GM19193 (cell line): ENCODE measurements at regions not wholly inside any gene's neighbourhood (a gene's known extent, or its start where the extent isn't known, plus 50 kb on each side); places are given as distances from the start of the nearest gene placed in this dataset.

ENCODE experiments used
- POLR2A ChIP-seq: IDR thresholded peaks from 4 replicates; pipeline ENCODE4 v1.6.1; 2011; ENCODE audit not compliant: insufficient read depth, insufficient read length; ENCODE audit errors: extremely low read depth

- no peak for TF ChIP-seq POLR2A
Measured at GRCh38 chr6:26278536-26278935, 86.5 kb upstream of the BTN3A2 start.

GRCh38 chr6:26280407-26280806 lies 84.6 kb upstream of the BTN3A2 start:
- TF ChIP-seq POLR2A: no peak

DNA sequence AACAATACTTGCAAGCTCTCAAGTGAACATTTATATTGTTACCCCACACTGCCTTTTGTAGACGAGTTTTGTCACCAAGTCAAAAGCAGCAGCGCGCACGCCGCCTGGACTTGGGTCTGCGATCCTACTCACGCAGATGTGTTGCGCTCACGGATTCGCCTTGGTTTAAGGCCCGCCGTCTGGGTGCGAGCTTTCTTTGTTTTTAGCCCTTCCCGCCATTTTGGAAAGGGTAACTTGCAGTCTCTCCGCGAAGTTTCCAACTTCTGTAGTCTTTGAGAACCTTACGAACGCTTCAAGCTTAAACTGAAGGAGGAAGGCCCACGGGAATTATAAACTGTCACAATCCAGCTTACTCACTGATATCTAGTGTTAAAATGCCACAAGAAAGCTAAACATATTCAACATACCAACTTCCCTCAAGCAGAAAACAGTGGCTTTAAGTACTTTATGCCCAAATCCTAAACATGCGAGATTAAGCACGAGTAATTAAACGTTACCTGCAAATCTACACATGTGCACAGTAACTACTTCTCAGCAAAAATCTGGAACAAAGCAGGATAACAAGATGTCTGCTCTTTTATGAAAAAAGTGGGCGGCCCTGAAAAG lies 80.4 kb upstream of the BTN3A2 start:
- TF ChIP-seq POLR2A: no peak

DNA sequence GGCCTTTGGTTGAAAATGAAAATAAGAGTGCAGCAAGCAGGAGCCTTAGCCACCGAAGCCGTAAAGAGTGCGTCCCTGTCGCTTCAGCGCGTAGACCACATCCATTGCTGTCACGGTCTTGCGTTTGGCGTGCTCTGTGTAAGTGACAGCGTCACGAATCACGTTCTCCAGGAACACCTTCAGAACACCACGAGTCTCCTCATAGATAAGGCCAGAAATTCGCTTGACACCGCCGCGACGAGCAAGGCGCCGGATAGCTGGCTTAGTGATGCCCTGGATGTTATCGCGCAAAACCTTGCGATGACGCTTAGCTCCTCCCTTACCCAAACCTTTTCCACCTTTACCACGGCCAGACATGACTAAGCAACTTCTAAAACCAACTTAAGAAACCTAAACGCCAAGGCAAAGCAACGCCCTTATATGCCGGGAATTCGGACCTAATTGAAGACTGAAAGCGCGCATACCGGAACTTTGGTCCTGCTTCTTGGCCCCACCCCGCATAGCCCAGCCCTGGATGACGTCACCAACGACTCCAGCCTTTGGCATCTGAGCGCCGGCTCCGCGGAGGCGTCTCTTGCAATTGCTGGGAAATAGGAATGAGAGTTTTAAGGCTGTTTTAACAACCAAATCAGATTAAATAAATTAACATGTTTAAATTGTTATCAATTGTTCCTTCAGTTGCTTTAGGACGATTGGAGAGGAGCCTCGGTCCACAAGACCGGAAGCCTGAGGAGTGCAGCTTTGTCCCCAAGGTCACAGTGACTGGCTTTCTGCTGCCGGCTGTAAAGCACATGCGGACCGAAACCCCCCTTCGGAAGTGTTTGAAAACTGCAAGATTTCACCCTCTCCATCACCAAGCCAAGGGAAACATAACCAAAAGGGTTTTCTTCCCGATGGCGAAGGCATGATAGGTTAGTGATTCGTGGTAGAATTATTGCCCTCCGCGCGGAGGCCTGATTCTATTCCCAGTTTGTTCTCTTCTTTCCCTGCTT lies 79.6 kb upstream of the BTN3A2 start:
- TF ChIP-seq POLR2A: peak; percentile 99

DNA sequence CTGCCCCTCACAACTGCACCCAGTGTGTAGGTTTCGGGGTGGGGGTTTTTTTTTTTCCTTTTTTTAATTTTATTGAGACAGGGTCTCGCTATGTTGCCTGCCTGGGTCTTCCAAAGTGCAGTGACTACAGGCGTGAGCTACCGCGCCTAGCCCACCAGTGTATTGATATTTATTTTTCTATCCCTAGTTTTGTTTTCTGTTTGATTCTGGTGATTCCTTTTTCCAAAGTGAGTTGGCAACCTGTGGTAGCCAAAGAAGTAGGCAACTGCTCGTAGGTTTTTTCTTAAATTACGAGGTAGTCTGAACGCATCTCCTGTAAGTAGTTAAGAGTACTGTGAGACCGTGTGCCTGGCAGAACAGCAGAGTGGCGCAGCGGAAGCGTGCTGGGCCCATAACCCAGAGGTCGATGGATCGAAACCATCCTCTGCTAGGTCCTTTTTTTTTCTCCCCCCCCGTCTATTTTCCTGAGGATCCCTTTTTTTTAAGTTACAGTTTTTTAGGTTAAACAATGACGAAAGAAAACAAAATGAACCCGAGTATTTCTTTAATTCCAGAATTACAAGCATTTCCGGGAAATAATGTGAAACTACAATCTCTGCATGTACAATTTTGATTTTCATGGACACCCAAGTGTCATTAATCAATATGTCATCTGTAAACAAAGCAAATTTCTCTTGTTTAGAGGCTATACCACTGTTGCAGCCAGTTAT lies 78.7 kb upstream of the BTN3A2 start:
- no peak for TF ChIP-seq POLR2A

GRCh38 chr6:26288155-26288554 lies 76.8 kb upstream of the BTN3A2 start:
- TF ChIP-seq POLR2A: no peak

GRCh38 chr6:26290941-26291340 lies 74.1 kb upstream of the BTN3A2 start:
- TF ChIP-seq POLR2A: no peak

- TF ChIP-seq POLR2A: no peak
Measured at GRCh38 chr6:26292709-26293108, 72.3 kb upstream of the BTN3A2 start.

- no peak for TF ChIP-seq POLR2A
Measured at GRCh38 chr6:26294302-26294701, 70.7 kb upstream of the BTN3A2 start.

DNA sequence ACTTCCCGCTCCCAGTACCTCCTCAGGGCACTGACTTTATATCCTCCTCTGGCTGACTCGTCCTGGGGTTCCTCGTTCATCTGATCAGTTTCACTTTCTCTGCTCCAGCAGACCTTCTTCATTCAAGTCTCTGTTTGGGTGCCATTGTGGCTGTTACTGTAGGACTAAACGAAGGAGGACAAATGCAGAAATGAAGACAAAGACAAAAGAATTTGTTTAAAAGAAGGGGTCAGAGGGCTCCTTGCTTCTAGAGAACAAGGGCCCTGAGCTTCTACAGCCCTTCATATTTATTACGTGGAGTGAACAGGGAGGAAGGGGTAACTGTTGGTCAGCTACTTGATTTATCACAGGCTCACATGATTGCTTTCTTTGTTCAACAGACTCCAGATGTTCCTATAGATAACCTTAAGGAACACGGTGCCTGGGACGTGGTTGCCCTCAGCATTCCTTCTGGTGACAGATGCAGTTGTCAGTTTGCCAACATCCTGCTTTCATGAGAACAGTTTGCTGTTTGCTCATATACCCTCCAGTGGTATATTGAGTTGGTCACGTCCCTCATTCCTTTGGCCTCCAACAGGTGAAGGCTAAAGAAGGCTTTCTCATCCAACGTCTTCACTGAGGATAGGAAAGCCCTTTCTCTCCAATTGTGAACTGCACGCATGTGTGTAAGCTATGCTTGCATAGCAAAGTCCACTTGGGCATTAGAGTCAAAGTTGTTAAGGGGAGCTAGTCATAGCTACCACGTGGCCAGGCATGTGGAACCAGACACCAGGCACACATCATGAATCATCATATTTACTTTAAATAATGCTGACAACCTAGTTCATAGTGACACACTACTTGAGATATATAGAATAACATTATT lies 69.1 kb upstream of the BTN3A2 start:
- no peak for TF ChIP-seq POLR2A

DNA sequence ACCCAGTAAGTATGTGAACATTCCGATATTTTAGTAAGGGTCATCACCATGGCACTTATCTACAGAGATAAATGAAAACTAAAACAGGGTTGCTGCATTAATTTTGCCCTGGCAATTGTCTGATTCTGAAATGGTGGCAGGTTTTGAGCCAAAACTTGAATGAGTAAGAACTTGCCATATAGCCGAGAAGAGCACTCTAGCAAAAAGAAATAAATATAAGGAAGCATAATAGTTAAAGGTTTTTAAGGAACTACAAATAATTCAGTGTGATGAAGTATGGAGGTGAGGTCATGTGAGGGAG lies 68.5 kb upstream of the BTN3A2 start:
- no peak for TF ChIP-seq POLR2A

DNA sequence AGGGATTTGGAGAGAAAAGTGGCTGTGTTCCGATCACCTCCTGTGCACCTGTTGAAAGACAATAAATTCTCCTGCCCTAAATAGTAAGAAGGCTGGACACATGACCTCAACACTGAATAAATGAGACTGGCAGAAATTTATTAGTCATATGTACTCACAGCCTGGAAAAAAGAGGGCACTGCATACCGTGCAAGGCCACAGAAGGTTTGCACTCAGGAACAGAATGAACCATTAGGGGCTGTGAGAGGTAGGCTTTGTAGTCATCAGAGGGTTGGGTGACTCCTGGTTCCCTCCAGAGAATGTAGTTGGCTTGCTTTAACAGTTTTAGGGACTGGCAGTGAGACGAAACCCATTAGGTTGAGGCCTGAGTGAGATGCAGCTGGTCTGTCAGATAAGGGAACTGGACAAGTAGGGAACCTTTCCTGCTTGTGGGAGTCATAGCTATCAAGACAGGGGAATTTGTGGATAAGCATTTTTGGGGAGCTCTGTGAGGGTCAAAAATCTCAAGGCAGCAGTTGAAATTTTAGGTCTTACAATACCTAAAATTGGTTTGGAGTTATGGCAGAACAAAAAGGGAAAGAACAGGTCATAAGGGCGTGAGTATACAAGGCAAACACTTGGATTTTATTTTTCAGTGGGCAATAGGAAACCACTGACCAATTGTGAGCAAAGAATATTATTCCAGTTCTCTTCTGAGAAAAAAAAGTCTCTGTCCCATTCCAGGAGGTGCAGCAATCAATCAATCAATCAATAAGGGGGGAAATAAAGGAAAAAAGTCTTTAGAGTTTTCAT lies 67.9 kb upstream of the BTN3A2 start:
- TF ChIP-seq POLR2A: no peak

DNA sequence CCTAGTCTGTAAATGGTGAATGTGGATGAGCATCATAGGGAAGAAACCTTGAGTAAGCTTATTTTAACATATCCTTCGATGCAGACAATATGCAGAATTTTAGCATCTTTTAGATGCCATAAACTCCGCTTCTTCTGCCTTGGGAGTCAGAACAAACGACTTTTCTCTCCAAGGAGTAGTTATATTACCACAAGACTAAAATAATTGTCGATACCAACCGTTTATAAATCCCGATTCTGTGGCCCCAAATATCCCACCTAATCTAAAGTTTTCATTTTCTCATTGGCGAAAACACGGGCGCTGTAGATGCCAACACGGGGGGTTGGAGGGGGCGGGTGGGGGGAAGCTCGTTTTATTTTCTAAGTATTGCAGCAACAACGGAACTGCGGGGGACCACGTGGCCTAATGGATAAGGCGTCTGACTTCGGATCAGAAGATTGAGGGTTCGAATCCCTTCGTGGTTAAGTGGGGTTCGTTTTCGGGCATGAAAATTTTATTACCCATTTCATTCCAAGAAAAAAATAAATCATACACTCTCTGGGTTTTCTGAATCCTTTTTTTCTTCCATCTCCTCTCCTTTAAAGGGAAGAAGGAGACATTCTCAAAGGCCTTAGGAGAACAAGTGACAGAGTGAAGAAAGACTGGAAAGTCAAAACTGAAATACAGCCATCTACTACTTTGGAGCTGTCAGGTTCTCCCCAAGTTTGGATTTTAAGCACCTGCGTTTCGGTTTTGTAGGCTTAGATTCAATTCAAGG lies 65.5 kb upstream of the BTN3A2 start:
- TF ChIP-seq POLR2A: no peak

- TF ChIP-seq POLR2A: no peak
Measured at GRCh38 chr6:26300043-26300331, 65.0 kb upstream of the BTN3A2 start.

GRCh38 chr6:26300359-26300758 lies 64.6 kb upstream of the BTN3A2 start:
- no peak for TF ChIP-seq POLR2A
